HUES64 (cell line): ENCODE measurements at regions not wholly inside any gene's neighbourhood (a gene's known extent, or its start where the extent isn't known, plus 50 kb on each side); places are given as distances from the start of the nearest gene placed in this dataset.

Experiments
- H3K27ac ChIP-seq: 2 replicates; pipeline ENCODE4 v1.7.0; 2013; ENCODE audit warnings: low read depth, low read length, inconsistent platforms
- H3K27me3 ChIP-seq: 2 replicates; pipeline ENCODE4 v1.6.1; 2013; ENCODE audit warnings: mild to moderate bottlenecking, low read length; ENCODE audit not compliant: insufficient read depth
- H3K36me3 ChIP-seq: 2 replicates; pipeline ENCODE4 v1.6.1; 2013; ENCODE audit warnings: mild to moderate bottlenecking, low read length; ENCODE audit not compliant: insufficient read depth
- H3K4me1 ChIP-seq: 2 replicates; pipeline ENCODE4 v1.6.1; 2013; ENCODE audit warnings: mild to moderate bottlenecking, low read length, moderate library complexity; ENCODE audit not compliant: insufficient read depth
- H3K4me3 ChIP-seq: 2 replicates; pipeline ENCODE4 v1.5.1; 2013; ENCODE audit warnings: mild to moderate bottlenecking, low read length, moderate library complexity
- H3K9ac ChIP-seq: 2 replicates; pipeline ENCODE4 v1.6.1; 2013; ENCODE audit warnings: mild to moderate bottlenecking, low read depth, low read length
- H3K9me3 ChIP-seq: 2 replicates; pipeline ENCODE4 v1.6.1; 2013; ENCODE audit warnings: low read depth, low read length; ENCODE audit not compliant: insufficient read depth
- WGBS: fragments of 150-250, 120-280 bp; methylation state at CpG from one replicate; pipeline ENCODE4 v1.1.7; 2013; ENCODE audit warnings: missing lambda C conversion rate; 5-methylcytosine and 5-hydroxymethylcytosine counted together

DNA sequence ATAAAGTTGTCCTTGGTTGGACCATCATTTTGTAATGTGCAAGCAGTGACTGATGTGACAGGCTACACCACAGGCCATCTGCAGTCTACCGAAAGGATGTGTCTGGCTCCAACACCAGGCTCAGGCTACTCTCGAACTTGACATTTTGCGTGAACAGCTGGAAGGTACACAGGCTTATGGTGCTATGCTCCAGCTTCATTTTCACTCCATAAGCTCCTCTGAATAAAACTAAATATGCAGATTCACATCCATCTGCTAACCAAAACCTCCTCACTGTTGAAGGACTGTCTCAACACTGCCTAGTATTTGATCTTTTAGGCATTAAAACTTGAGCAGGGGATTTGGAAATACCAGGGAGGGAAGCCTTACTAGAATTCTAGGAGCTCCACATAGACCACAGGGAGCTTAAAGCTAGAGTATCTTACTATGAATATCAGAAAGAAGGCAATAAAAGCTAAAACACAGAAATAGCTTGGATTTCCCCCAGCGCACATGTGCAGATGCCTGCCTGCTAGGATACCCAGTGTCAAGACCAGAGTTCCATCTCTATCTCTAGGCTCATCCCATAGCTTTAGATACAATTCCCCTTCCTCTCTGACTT lies 383.9 kb upstream of the FAT3 start:
- Histone ChIP-seq H3K9ac (no peak overlapping the region), H3K4me3 (no peak overlapping the region), H3K36me3 (no peaks in the 10 kb centered on the region), H3K4me1 (no peaks in the 10 kb centered on the region), H3K27me3 (no peaks in the 10 kb centered on the region), H3K9me3 (no peaks in the 10 kb centered on the region), H3K27ac (no peak overlapping the region)
- WGBS = 95% methylated on average over 4 of the region's 4 CpGs

- no peaks in the 10 kb centered on the region for H3K9me3 ChIP-seq
- no peaks in the 10 kb centered on the region for H3K4me1 ChIP-seq
- 86% methylated on average over 1 of the region's 2 CpGs for WGBS
- H3K9ac ChIP-seq = no peak overlapping the region
- H3K27ac ChIP-seq = no peak overlapping the region
- no peak overlapping the region for H3K4me3 ChIP-seq
- no peaks in the 10 kb centered on the region for H3K36me3 ChIP-seq
- no peaks in the 10 kb centered on the region for H3K27me3 ChIP-seq
Observed at GRCh38 chr11:91837411-91838330, 386.9 kb upstream of the FAT3 start.

DNA sequence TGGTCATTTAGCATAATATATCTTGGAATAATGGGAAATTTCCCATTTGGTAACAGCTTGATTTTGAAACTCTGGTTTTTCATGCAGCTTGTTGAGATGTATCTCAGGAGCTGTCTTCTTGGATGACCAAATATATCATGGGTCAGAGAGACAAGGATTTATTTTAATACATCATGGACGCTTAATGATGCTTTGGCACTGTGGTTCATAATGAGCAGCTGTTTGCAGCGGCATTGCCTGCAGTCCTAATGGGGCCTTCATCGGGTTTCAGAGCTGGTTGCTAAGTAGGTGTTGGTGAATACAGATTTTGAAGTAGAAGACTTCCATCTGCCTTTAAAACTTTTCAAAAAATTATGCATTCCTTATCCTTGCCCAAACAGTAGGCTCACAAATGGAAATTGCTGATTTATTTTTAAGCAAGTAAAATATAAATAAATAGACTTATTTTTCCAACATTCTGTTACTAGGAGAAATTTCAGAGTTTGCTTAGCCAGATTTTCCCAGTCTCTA lies 389.5 kb upstream of the FAT3 start:
- Histone ChIP-seq H3K36me3 (no peaks in the 10 kb centered on the region), H3K9me3 (peaks cover 10% of the 10 kb centered on the region; the same call in 1 of the 2 replicates), H3K9ac (no peak overlapping the region), H3K4me1 (no peaks in the 10 kb centered on the region), H3K27me3 (no peaks in the 10 kb centered on the region), H3K4me3 (no peak overlapping the region), H3K27ac (no peak overlapping the region)
- WGBS = 87% methylated on average over 3 of the region's 3 CpGs

DNA sequence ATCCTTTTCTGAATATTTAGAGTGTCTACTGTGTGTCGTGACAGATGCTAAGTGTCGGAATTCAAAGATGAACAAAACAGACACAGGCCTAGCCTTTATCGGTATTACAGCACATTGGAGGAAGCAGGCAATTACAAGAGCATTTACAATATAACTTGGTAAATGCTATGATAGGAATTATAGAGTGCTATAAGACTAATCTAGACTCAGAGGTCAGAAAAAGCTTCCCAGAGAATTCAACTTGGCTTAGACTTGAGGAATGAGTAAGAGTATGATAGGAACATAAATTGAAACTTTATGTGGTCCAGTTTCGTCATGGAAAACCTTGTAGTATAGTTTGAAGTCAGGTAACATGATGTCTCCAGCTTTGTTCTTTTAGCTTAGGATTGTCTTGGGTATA lies 395.7 kb upstream of the FAT3 start:
- H3K27me3 ChIP-seq = no peaks in the 10 kb centered on the region
- H3K4me3 ChIP-seq = no peak overlapping the region
- H3K27ac ChIP-seq = no peak overlapping the region
- no peak overlapping the region for H3K9ac ChIP-seq
- peaks cover 14% of the 10 kb centered on the region; the same call in 1 of the 2 replicates for H3K9me3 ChIP-seq
- WGBS = 99% methylated on average over 4 of the region's 4 CpGs
- no peaks in the 10 kb centered on the region for H3K36me3 ChIP-seq
- H3K4me1 ChIP-seq = 0 out of 2 replicates have a peak, but pooled peaks cover 6% of the 10 kb centered on the region

DNA sequence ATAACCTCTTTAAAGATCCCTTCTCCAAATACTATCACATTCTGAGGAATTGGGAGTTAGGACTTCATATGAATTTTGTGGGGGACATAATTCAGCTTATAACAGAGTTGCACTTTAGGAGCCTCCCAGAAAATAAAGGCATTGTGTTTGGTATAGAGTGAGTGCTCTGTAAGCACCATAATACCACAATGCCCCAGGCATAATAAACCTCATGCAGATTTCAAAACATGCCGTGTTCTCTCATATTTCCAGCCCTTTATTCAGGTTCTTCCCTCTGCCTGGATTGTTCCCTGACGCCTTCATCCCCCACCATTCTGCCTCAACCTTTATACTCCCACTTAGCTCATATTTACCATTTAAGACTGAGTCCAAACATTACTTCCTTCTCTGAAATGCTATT lies 398.8 kb upstream of the FAT3 start:
- Histone ChIP-seq H3K4me1 (0 out of 2 replicates have a peak, but pooled peaks cover 6% of the 10 kb centered on the region), H3K27ac (no peak overlapping the region), H3K36me3 (no peaks in the 10 kb centered on the region), H3K27me3 (no peaks in the 10 kb centered on the region), H3K4me3 (no peak overlapping the region), H3K9me3 (peaks cover 9% of the 10 kb centered on the region; the same call in 1 of the 2 replicates), H3K9ac (no peak overlapping the region)
- WGBS = 87% methylated on average over 2 of the region's 2 CpGs

GRCh38 chr11:91823252-91823830 lies 401.3 kb upstream of the FAT3 start:
- no peaks in the 10 kb centered on the region for H3K9me3 ChIP-seq
- H3K27ac ChIP-seq = no peak overlapping the region
- H3K9ac ChIP-seq = no peak overlapping the region
- WGBS = no CpG with 5 or more reads among the region's 1 CpG
- H3K4me1 ChIP-seq = peaks cover 24% of the 10 kb centered on the region
- no peak overlapping the region for H3K4me3 ChIP-seq
- no peaks in the 10 kb centered on the region for H3K36me3 ChIP-seq
- no peaks in the 10 kb centered on the region for H3K27me3 ChIP-seq

DNA sequence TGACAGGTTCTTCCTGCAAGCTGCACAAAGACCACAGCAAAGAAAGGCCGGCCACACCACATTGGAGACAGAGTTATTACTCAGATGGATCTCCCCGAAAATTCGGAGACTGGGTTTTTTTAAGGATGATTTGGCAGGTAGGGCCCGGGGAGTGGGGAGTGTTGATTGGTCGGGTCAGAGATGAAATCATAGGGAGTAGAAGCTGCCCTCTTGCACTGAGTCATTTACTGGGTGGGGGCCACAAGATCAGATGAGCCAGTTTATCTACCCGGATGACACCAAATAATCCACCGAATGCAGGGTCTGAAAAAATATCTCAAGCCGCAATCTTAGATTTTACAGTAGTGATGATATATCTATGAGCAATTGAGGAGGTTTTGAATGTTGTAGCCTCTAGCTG lies 401.8 kb upstream of the FAT3 start:
- H3K9ac ChIP-seq = no peak overlapping the region
- H3K27ac ChIP-seq = no peak overlapping the region
- 95% methylated on average over 8 of the region's 8 CpGs for WGBS
- no peak overlapping the region for H3K4me3 ChIP-seq
- H3K36me3 ChIP-seq = no peaks in the 10 kb centered on the region
- no peaks in the 10 kb centered on the region for H3K9me3 ChIP-seq
- H3K27me3 ChIP-seq = no peaks in the 10 kb centered on the region
- peaks cover 30% of the 10 kb centered on the region for H3K4me1 ChIP-seq

- no peak overlapping the region for H3K27ac ChIP-seq
- no peak overlapping the region for H3K9ac ChIP-seq
- no peaks in the 10 kb centered on the region for H3K36me3 ChIP-seq
- H3K9me3 ChIP-seq = no peaks in the 10 kb centered on the region
- H3K4me1 ChIP-seq = peaks cover 32% of the 10 kb centered on the region
- H3K4me3 ChIP-seq = no peak overlapping the region
- no peaks in the 10 kb centered on the region for H3K27me3 ChIP-seq
- 94% methylated on average over 3 of the region's 3 CpGs for WGBS
Observed at GRCh38 chr11:91820709-91821108, 403.9 kb upstream of the FAT3 start.

DNA sequence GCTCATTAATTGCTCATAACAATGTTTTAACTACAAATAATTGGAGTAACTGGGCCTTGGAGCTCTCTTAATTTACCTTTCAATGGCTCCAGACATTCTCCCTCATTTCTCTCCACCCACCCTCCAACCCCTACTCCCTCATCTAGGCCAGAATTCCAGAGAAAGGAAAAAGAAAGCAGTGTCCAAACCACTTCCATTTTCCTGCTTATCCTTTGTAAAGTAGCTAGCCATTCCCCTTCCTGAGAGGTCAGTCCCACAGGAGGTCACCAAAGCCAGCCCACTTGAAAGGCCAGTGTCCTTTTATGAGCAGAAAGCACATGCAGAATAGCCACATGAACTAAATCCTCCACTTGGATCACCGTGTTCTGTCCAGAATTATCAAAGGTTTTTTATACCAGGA lies 404.8 kb upstream of the FAT3 start:
- H3K27ac ChIP-seq = no peak overlapping the region; the same call in 1 of the 2 replicates
- H3K27me3 ChIP-seq = no peaks in the 10 kb centered on the region
- H3K36me3 ChIP-seq = no peaks in the 10 kb centered on the region
- WGBS = 88% methylated on average over 1 of the region's 1 CpG
- no peaks in the 10 kb centered on the region for H3K9me3 ChIP-seq
- no peak overlapping the region for H3K9ac ChIP-seq
- H3K4me1 ChIP-seq = peaks cover 32% of the 10 kb centered on the region
- H3K4me3 ChIP-seq = no peak overlapping the region

- no peak overlapping the region for H3K4me3 ChIP-seq
- WGBS = 85% methylated on average over 1 of the region's 2 CpGs
- no peaks in the 10 kb centered on the region for H3K36me3 ChIP-seq
- H3K9ac ChIP-seq = no peak overlapping the region
- no peaks in the 10 kb centered on the region for H3K27me3 ChIP-seq
- H3K9me3 ChIP-seq = no peaks in the 10 kb centered on the region
- H3K27ac ChIP-seq = no peak overlapping the region
- H3K4me1 ChIP-seq = peaks cover 27% of the 10 kb centered on the region
Observed at GRCh38 chr11:91819195-91819594, 405.4 kb upstream of the FAT3 start.

DNA sequence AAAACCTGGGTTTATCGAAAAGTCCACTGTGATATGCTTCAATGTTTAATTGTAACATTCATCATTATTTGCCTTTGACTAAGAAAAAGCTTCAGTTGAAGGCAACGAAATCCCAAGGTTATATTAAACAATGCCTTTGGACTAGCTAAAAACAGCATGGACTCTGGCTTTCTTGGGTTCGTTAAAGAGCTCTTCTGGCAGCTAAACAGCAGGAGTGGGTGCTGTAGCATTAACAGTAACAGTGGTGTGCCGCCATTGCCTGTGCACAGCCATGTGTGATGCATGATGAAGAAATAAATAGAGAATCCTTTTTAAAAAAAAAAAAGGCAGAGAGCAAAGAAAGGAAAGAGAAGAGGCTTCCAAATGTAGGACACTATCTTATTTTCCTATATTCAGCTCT lies 406.6 kb upstream of the FAT3 start:
- Histone ChIP-seq H3K27ac (no peak overlapping the region), H3K4me1 (peaks cover 26% of the 10 kb centered on the region), H3K9ac (no peak overlapping the region), H3K9me3 (no peaks in the 10 kb centered on the region), H3K27me3 (no peaks in the 10 kb centered on the region), H3K4me3 (no peak overlapping the region), H3K36me3 (no peaks in the 10 kb centered on the region)
- WGBS = 92% methylated on average over 3 of the region's 4 CpGs
